NAMALWA (cell line): ENCODE measurements at regions not wholly inside any gene's neighbourhood (a gene's known extent, or its start where the extent isn't known, plus 50 kb on each side); places are given as distances from the start of the nearest gene placed in this dataset.
A peak's percentile ranks its signal among the peaks of the same experiment; 100 is the strongest.
"Not testable (repeated sequence)": the region's sequence is repeated elsewhere in the genome, so short reads cannot be mapped to it uniquely, and the experiment has no call there.

Source experiments
- DNase-seq: peaks from one replicate; pipeline ENCODE4 v3.0.0-alpha.2; 2015; ENCODE audit warnings: low spot score

DNA sequence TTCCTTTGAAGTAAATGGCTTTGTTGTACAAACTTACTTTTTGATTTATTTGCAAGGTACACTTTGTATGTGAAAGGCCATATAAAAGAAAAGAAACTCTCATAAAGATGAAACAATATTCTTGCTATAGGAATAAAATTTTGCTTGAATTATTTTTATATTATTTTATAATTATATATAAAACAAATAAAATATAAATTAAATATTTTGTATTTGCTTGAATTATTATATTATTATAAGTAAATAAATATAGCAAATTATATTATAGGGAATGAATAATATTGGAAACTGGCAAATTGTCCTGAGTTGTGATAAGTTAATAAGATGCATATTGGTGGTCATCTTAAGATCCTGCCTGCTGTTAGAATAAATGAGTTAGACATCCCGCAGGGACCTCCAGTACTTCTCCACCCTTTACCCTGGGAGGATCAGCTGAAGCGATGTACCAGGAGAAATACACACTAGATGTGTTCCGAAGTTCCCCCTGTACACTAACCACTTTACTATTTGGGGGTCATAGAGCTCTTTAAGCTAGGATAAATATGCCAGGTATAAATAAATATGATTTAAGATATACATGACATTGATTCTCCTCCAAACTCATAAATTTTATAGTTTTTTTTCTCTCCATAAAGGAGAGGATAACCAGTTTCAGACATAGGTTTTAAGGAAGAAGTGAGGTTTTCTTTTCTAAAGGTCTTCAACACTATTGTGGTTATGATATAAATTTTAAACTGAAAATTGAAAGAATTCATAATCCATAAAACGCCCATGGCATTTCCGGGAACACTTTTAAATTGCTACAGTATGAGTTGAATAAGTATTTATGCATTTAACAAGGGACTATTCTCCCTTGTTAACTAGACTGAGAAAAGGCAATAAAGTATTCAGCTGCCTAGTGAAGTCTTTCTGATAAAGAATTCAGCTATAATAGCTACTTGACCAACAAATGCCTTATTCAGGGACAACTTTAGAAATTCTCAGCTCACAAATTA is 486.3 kb upstream of the MARCKS start:
- no peak for DNase-seq

DNA sequence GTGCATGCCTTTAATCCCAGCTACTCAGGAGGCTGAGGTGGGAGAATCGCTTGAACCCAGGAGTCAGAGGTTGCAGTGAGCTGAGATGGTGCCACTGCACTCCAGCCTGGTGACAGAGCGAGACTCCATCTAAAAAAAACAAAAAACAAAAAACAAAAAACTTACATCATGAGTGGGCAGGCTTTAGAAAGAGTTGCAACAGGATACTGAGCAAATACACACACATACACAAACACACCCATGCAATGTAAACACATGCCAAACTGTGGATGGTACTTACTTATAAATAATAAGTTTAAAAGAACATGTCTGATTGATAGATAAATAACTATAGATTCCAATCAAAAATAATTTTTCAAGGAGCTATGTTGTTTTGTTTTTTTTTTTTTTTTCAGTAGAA is 481.7 kb upstream of the MARCKS start:
- not testable (repeated sequence) for DNase-seq

DNA sequence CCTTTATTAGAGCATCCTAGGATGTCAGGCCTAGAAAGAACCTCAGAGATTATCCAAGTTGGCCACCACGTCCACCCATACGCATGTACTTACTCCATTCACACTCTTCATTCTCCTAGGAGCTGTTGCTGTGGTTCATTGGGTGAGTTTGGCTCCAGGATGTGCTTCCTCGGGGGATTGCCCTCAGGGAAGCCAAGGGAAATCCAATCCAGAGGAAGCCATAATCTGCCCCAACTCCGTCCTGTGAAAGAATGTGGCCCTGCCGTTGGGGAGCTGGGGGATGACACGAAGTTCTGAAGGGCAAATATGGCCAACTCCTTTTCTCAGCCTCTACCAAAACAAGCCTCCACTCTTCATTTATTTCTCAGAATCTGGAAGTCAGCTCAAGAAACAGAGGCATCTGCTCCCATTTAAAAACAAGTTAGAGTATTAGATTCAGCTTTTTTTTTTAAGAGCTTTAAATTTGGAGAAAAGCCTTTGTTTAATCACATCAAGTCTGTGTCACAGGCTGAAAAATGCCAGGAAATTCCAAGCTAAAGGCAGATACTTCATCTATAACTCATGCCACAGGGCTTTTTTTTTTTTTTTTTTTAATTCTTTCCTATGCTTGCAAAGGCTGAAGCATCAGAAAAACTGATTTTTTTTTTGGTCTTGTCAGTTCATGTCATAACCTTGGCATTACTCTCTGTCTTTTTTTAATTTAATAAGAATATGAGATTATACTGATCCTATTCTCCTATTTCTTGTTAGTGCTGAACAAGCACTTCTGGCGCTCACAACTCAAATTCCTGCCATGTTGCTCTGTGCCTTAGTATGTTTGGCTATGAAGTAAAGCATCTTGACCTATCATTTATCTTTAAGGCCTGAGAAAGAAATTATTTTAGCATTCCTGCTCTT is 480.9 kb upstream of the MARCKS start:
- DNase-seq: no peak

DNA sequence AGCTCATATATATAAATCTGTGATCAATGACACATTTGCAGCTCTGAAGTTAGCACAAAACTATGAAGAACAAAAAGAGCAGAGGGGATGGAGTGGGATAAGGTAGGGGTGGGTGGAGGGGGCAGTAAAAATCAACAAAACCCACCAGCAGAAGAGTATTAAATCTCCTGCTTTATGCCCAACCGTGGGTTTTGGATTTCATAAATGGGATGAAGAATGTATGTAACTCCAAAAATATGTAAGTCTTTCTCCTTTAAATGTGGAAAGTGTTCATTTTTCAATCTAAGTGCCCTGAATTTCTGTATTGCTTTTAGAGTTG is 480.3 kb upstream of the MARCKS start:
- no peak for DNase-seq

DNA sequence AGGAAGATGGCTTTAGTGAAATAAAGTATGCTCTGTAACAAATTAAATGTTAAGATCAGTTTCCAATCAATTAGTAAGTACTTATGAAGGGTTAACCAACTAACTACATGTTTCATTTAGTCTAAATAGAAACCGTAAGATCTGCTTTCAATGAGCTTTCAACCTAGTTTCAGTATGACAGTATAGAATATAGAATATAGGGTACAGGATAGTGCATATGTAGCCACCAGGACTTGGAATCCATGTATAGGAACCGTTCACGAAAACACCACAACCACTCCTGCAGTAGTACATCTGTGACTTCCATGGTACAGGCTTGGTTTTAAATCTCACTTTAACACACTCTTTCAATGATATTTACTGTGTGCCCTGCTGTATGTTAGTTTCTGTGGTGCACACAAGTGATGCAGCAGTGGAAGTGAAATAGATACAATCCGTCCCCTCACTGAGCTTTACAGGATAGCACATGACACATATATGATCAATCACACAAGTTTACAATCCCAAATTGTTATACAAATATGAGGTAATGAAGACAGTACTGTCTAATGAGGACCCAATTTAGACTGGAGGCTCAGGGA is 479.7 kb upstream of the MARCKS start:
- no peak for DNase-seq

- DNase-seq: no peak
These were observed 476.6 kb upstream of the MARCKS start for GRCh38 chr6:113380591-113380990.

- no peak for DNase-seq
These were observed 475.9 kb upstream of the MARCKS start for GRCh38 chr6:113381232-113381631.

GRCh38 chr6:113381959-113382358 is 475.2 kb upstream of the MARCKS start:
- DNase-seq: peak; percentile 71

GRCh38 chr6:113383701-113384100 is 473.4 kb upstream of the MARCKS start:
- DNase-seq: no peak

DNA sequence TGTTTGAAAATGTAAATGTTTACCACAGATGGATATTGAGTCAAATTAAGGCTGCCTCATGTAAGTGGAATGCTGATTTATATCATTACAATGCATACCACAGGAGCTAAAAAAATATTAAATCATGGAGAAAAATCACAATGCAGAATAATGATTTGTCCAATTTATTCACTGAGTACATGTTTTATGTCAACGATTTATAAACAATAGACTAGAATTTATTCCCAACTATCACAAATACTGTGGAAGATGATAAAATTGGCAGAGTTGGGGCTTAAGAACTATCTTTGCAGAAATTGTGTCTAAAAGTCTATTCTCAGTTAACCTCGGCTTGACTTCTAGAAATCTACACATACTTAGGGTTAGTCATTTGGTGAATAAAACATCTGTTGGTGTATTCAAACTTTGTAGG is 472.1 kb upstream of the MARCKS start:
- no peak for DNase-seq

- DNase-seq: no peak
These were observed 468.1 kb upstream of the MARCKS start for GRCh38 chr6:113388996-113389395.

GRCh38 chr6:113392551-113393055 is 464.5 kb upstream of the MARCKS start:
- DNase-seq: no peak

GRCh38 chr6:113394216-113394615 is 462.9 kb upstream of the MARCKS start:
- DNase-seq: no peak

- DNase-seq: no peak
These were observed 462.4 kb upstream of the MARCKS start for GRCh38 chr6:113394729-113395128.

GRCh38 chr6:113396730-113397129 is 460.4 kb upstream of the MARCKS start:
- no peak for DNase-seq

- no peak for DNase-seq
These were observed 459.9 kb upstream of the MARCKS start for GRCh38 chr6:113397236-113397635.

- DNase-seq: no peak
These were observed 455.9 kb upstream of the MARCKS start for GRCh38 chr6:113401231-113401630.

DNA sequence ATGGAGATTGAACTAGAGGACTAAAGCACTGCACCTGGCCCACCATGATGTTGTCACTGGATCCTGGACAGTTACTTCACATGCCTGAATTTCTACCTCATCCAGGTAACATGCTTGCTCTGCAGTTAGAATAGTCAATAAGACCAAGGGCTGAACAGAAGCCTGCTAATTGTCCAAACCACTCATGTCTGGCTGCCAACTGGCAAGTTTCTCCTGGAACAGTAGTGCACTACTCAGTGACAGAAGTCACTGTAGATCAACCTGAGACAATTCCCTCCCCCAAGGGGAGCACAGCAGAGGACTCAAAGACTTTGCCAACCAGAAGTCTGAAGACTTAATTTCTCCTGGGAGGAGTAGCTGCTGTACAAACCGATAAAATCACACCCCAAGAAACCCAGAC is 454.6 kb upstream of the MARCKS start:
- DNase-seq: no peak

DNA sequence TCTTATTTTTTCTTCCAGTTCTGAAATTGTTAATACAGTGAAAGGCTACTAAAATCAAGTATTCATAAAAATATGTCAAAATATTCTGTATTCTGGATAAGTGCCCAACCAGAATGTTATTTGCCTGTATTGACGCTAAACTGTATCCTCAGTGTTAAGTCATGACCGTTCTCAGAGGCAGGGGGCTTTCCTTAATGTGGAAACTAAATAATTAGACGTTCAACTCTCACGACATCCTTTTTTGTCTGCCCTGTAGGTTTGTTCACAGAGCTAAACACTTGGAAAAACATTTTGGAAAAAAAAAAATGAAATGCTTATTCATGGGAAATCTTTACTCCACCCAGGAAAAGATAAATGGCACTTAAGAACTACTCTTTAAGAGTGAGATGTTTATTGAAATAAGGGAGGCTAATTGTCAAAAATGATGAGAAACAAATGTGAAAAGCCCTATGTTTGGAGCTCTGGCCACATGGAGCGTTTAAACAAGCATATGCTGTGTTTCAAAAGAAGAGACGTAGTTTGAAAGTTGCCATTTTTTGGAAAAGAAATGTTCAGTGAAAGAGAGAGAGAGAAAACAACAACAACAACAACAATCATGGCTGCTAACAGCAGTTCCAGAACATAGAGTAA is 453.1 kb upstream of the MARCKS start:
- DNase-seq: no peak

GRCh38 chr6:113405326-113406047 is 451.7 kb upstream of the MARCKS start:
- DNase-seq: no peak

GRCh38 chr6:113406048-113406695 is 451.0 kb upstream of the MARCKS start:
- DNase-seq: no peak
